Epithelial cell of esophagus (primary cell): ENCODE measurements at regions not wholly inside any gene's neighbourhood (a gene's known extent, or its start where the extent isn't known, plus 50 kb on each side); places are given as distances from the start of the nearest gene placed in this dataset.

Experiments used
- DNase-seq: peaks from one replicate; pipeline ENCODE4 v3.0.0; 2010; ENCODE audit warnings: low read depth
- H3K4me3 ChIP-seq: 2 replicates; pipeline ENCODE4 v1.5.1; 2011; ENCODE audit warnings: mild to moderate bottlenecking, low read length, control low read depth
- TF ChIP-seq, protein P1 (sequence below): IDR thresholded peaks from 2 replicates; pipeline ENCODE4 v1.5.1; 2011; ENCODE audit warnings: low read depth, mild to moderate bottlenecking, low read length, control low read depth, inconsistent platforms; ENCODE audit not compliant: insufficient read depth; ENCODE audit errors: missing control alignments

GRCh38 chr6:23091795-23092194 is 522.4 kb downstream of the HDGFL1 start:
- H3K4me3 ChIP-seq = no peak overlapping the region
- TF ChIP-seq, protein P1, sequence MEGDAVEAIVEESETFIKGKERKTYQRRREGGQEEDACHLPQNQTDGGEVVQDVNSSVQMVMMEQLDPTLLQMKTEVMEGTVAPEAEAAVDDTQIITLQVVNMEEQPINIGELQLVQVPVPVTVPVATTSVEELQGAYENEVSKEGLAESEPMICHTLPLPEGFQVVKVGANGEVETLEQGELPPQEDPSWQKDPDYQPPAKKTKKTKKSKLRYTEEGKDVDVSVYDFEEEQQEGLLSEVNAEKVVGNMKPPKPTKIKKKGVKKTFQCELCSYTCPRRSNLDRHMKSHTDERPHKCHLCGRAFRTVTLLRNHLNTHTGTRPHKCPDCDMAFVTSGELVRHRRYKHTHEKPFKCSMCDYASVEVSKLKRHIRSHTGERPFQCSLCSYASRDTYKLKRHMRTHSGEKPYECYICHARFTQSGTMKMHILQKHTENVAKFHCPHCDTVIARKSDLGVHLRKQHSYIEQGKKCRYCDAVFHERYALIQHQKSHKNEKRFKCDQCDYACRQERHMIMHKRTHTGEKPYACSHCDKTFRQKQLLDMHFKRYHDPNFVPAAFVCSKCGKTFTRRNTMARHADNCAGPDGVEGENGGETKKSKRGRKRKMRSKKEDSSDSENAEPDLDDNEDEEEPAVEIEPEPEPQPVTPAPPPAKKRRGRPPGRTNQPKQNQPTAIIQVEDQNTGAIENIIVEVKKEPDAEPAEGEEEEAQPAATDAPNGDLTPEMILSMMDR = no peak
- DNase-seq = peak; percentile 23

DNA sequence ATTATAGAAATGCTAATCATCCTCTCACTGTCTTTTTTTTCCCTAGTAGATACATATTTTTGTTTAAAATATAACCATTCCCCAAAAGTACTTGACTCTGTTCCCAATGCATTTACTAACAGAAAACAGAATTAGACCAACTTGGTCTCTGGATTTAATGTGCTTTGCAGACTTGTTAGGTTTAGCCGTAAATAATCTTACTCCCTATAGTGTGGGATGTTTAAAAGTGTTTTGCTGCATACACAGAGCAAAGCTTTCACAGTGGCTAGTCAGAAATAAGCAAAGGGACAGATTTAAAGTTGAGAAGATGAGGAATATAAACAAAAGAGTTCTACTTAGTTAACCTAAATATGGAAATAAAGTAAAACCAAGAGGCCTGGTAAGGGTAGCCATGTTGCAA is 527.5 kb downstream of the HDGFL1 start:
- H3K4me3 ChIP-seq = no peak overlapping the region
- DNase-seq = no peak
- TF ChIP-seq, protein P1 = no peak

GRCh38 chr6:23097566-23097965 is 528.2 kb downstream of the HDGFL1 start:
- DNase-seq = no peak

DNA sequence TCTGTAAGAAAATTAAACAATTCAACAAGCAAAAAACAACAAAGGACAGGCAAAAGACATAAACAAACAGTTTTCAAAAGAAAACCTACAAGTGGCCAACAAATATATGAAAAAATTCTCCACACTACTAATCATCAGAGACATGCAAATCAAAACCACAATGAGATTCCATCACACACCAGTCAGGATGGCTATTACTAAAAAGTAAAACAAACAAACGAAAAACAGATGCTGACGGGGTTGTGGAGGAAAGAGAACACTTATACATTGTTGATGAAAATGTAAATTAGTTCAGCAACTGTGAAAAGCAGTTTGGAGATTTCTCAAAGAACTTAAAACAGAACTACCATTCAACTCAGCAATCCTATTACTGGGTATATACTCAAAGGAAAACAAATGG is 537.6 kb downstream of the HDGFL1 start:
- peak; percentile 39 for DNase-seq
- TF ChIP-seq, protein P1 = no peak
- H3K4me3 ChIP-seq = no peak overlapping the region

More at GRCh38 chr6:23097566-23097965, 528.2 kb downstream of the HDGFL1 start:
- no peak overlapping the region for H3K4me3 ChIP-seq
- TF ChIP-seq, protein P1 = no peak

DNA sequence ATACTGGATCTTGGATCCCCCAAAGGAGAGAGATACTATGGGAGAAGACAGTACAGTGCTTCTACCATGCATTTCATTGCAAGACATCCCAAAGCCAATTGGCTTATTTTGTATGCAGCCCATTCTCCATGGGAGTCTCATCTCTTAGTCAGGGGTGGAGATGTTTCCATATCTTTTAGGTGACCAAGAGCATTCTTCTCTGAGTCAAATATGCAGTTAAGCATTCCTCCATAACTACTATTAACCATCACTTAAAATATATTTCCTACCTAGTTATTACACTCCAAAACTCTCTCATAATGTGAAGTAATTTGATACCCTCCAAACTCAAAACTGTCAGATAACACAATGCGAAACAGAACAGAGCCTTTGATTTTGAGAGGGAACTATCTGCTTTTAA is 542.6 kb downstream of the HDGFL1 start:
- TF ChIP-seq, protein P1 = no peak
- DNase-seq = no peak
- H3K4me3 ChIP-seq = no peak overlapping the region

DNA sequence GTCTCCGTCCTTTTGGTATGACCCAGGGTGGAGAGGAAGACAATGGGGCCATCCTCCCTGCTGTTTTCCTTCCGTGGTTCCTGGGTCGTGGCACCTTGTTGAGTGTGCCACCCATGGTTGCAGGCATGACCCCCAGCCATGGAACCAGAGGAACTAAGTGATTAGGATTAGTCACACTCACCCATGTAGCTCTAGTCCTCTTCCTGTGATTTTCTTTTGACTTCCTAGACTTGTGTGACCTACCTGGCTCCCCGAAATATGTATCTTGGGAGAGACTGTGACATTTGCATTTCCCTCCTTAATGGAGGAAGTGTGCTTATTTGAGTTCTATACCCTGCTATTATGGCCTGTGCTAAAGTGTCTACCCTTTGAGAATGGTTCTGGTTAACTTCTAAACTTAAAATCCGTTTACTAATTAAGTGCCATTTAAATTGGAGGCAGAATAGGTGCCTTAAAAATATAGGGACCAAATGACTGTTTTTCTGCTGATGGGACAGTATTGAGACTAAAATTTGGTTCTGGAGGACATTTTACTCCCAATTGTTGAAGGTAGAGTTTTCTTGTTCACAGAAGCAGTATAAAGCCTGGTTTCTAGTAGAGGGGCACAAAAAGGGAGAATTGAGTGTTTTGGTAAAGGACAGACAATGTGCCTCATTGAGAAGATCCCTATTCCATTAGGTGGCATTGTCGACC is 545.6 kb downstream of the HDGFL1 start:
- no peak for DNase-seq
- no peak overlapping the region for H3K4me3 ChIP-seq
- TF ChIP-seq, protein P1 = no peak

DNA sequence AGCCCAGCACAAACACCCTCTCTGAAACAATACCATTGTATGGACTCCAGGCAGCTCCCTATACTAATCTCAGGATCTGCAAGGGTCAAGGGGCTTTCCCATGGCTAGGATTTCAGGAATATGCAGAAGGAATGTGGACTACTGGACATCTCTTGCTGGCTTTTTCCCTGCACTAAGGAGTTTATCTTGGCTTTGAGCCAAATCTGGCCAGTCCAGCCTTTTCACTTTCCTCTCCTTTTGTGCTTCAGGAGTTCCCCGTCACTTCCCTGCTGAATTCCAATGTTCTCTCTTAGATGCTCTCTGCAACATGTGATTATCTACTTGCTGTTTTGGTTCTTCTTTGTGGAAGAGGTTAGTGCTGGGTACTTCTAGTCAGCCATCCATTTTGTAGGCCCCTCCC is 568.2 kb downstream of the HDGFL1 start:
- no peak for DNase-seq
- H3K4me3 ChIP-seq = no peak overlapping the region
- TF ChIP-seq, protein P1 = no peak
